K562 (cell line): ENCODE measurements at regions not wholly inside any gene's neighbourhood (a gene's known extent, or its start where the extent isn't known, plus 50 kb on each side); places are given as distances from the start of the nearest gene placed in this dataset.

Experiments used
- ATAC-seq: fragments of 200-7000 bp; cut with Tn5 transposase; 3 replicates; pipeline ENCODE4 v1.9.1; 2020; ENCODE audit warnings: moderate library complexity
- BruUV-seq: library from RNA; stranded (reverse); fragments of 400-500 nt; replicated peaks from 2 replicates; lab custom pipeline; 2021; lab: Mats Ljungman, UMichigan
- CTCF ChIA-PET: fragments of 300-600 bp; formaldehyde crosslinking; extraction: SDS; loops from one replicate; lab custom pipeline; 2021; ENCODE audit warnings: low intra/inter-chr PET ratio; lab: Yijun Ruan, JAX
- POLR2A ChIA-PET: fragments of 300-600, 350-650 bp; sonication (Branson Sonifier 250); formaldehyde crosslinking; extraction: SDS; loops from one replicate; lab custom pipeline; 2021; ENCODE audit warnings: antibody characterized with exemption, inconsistent platforms; lab: Yijun Ruan, JAX
- DNase-seq, 4 experiments: peaks; one replicate each; pipeline versions ENCODE4 v3.0.0 to v3.0.0-alpha.2; 2011 to 2018; ENCODE audit warnings: low spot score in 3 of 4, mixed read lengths in 3 of 4; ENCODE audit errors: extremely low read depth in 1 of 4
- FAIRE-seq: peaks from 2 replicates; lab custom pipeline; 2011; peaks lifted over from hg19 to GRCh38; lab: Jason Lieb, UNC
- H2AFZ ChIP-seq: 2 replicates; pipeline ENCODE4 v1.6.0; 2011; ENCODE audit warnings: low read depth, low read length, control low read depth, inconsistent platforms
- H3K27ac ChIP-seq: fragments of 200-600 bp; 3 replicates; pipeline ENCODE4 v1.8.0; 2011; ENCODE audit warnings: low read depth, mild to moderate bottlenecking, control low read depth, inconsistent platforms, low read length, moderate library complexity, mixed read lengths; ENCODE audit errors: extremely low read depth
- H3K27me3 ChIP-seq, 2 experiments: fragments of 300-600 bp in 1 of 2; 2 replicates in 1 of 2; 3 replicates in 1 of 2; pipeline versions ENCODE4 v1.6.0 to v1.8.0; 2011; ENCODE audit warnings: inconsistent platforms in 2 of 2, low read length in 2 of 2, mild to moderate bottlenecking in 1 of 2, mixed read lengths in 1 of 2, moderate library complexity in 1 of 2; ENCODE audit not compliant: control insufficient read depth in 2 of 2, insufficient read depth in 2 of 2
- H3K36me3 ChIP-seq: fragments of 300-600 bp; 3 replicates; pipeline ENCODE4 v1.8.0; 2011; ENCODE audit warnings: mild to moderate bottlenecking, low read length, inconsistent platforms; ENCODE audit not compliant: control insufficient read depth, insufficient read depth
- H3K4me1 ChIP-seq, 2 experiments: fragments of 200-600 bp in 1 of 2; replicated peaks in 1 of 2; 2 replicates in 1 of 2; 3 replicates in 1 of 2; pipeline versions ENCODE4 v1.5.1 to v1.8.0; 2011; ENCODE audit warnings: inconsistent platforms in 2 of 2, low read length in 2 of 2, mild to moderate bottlenecking in 1 of 2, mixed read lengths in 1 of 2, moderate library complexity in 1 of 2; ENCODE audit not compliant: control insufficient read depth in 2 of 2, insufficient read depth in 2 of 2
- H3K4me2 ChIP-seq: 2 replicates; pipeline ENCODE4 v1.6.1; 2011; ENCODE audit warnings: low read length, control low read depth, inconsistent platforms, mixed read lengths; ENCODE audit not compliant: insufficient read depth
- H3K4me3 ChIP-seq: fragments of 200-600 bp; sonication (generic), shearing (Covaris generic); 2 replicates; pipeline ENCODE4 v1.5.1; 2016; ENCODE audit warnings: control low read depth, inconsistent platforms
- H3K79me2 ChIP-seq: fragments of 200-600 bp; 3 replicates; pipeline ENCODE4 v1.8.0; 2011; ENCODE audit warnings: low read length, inconsistent platforms; ENCODE audit not compliant: control insufficient read depth, insufficient read depth
- H3K9ac ChIP-seq, 2 experiments: 2 replicates each; pipeline versions ENCODE4 v1.6.0 to v1.6.1; 2011; ENCODE audit warnings: low read depth in 2 of 2, low read length in 2 of 2, control low read depth in 1 of 2, inconsistent platforms in 1 of 2, mild to moderate bottlenecking in 1 of 2, mixed read lengths in 1 of 2; ENCODE audit not compliant: insufficient read depth in 1 of 2
- H3K9me1 ChIP-seq: one replicate; pipeline ENCODE4 v1.6.0; 2011; ENCODE audit warnings: inconsistent platforms, mild to moderate bottlenecking, low read length, moderate library complexity; ENCODE audit not compliant: control insufficient read depth, insufficient read depth
- H3K9me3 ChIP-seq: replicated peaks from 2 replicates; pipeline ENCODE4 v1.5.1; 2011; ENCODE audit warnings: low read depth, low read length, inconsistent platforms; ENCODE audit not compliant: control insufficient read depth, insufficient read depth
- H4K20me1 ChIP-seq: replicated peaks from 2 replicates; pipeline ENCODE4 v1.6.1; 2011; ENCODE audit warnings: low read length, inconsistent platforms, mixed read lengths; ENCODE audit not compliant: control insufficient read depth, insufficient read depth
- BCL6 ChIP-seq: fragments of 250-450 bp; sonication (Bioruptor Pico); IDR thresholded peaks from 2 replicates; pipeline ENCODE4 v1.4.0; 2020
- CLOCK ChIP-seq: fragments of 250-450 bp; sonication (Bioruptor Pico); IDR thresholded peaks from 2 replicates; pipeline ENCODE4 v1.4.0; 2020; ENCODE audit warnings: mild to moderate bottlenecking, moderate library complexity, borderline replicate concordance
- FIP1L1 ChIP-seq: fragments of 200-400 bp; formaldehyde crosslinking; IDR thresholded peaks from 2 replicates; pipeline ENCODE4 v1.6.1; 2018; ENCODE audit warnings: mild to moderate bottlenecking, low read depth, low read length; ENCODE audit not compliant: poor library complexity, severe bottlenecking
- HINFP ChIP-seq: fragments of 450-650 bp; conservative IDR thresholded peaks from 2 replicates; pipeline ENCODE4 v1.6.1; 2016; ENCODE audit warnings: missing genetic modification characterization, low read depth, mild to moderate bottlenecking, control low read depth, missing compliant biosample characterization
- MXD1 ChIP-seq: fragments of 250-450 bp; sonication (Bioruptor Pico); IDR thresholded peaks from 2 replicates; pipeline ENCODE4 v1.8.0; 2021; ENCODE audit warnings: borderline replicate concordance, mild to moderate bottlenecking, moderate library complexity; ENCODE audit not compliant: poor library complexity, severe bottlenecking
- NFRKB ChIP-seq: fragments of 450-650 bp; IDR thresholded peaks from 2 replicates; pipeline ENCODE4 v1.6.1; 2016; ENCODE audit warnings: low read depth
- SNAPC5 ChIP-seq: fragments of 250-450 bp; sonication (Bioruptor Pico); IDR thresholded peaks from 2 replicates; pipeline ENCODE4 v1.8.0; 2021; ENCODE audit warnings: moderate library complexity, mild to moderate bottlenecking, inconsistent platforms
- SRSF1 ChIP-seq: fragments of 200-400 bp; formaldehyde crosslinking; IDR thresholded peaks from 2 replicates; pipeline ENCODE4 v1.6.1; 2017; ENCODE audit warnings: mild to moderate bottlenecking, low read depth, low read length, moderate library complexity
- ZBTB17 ChIP-seq: fragments of 450-650 bp; formaldehyde crosslinking; IDR thresholded peaks from 2 replicates; pipeline ENCODE4 v1.4.0; 2020; ENCODE audit warnings: mild to moderate bottlenecking
- ZNF212 ChIP-seq: fragments of 450-650 bp; formaldehyde crosslinking; IDR thresholded peaks from 2 replicates; pipeline ENCODE4 v1.4.0; 2020; ENCODE audit warnings: mild to moderate bottlenecking
- ZNF224 ChIP-seq: sonication (generic); formaldehyde crosslinking; IDR thresholded peaks from 2 replicates; pipeline ENCODE4 v1.8.0; 2022; ENCODE audit warnings: mild to moderate bottlenecking, missing genetic modification reagents
- ZNF280A ChIP-seq: fragments of 450-650 bp; IDR thresholded peaks from 2 replicates; pipeline ENCODE4 v1.6.1; 2018; ENCODE audit warnings: mild to moderate bottlenecking, low read depth; ENCODE audit not compliant: partially characterized antibody
- ZNF561 ChIP-seq: fragments of 450-650 bp; formaldehyde crosslinking; conservative IDR thresholded peaks from 2 replicates; pipeline ENCODE4 v1.4.0; 2020; ENCODE audit warnings: mild to moderate bottlenecking, moderate library complexity
- ZNF57 ChIP-seq: fragments of 450-650 bp; formaldehyde crosslinking; IDR thresholded peaks from 2 replicates; pipeline ENCODE4 v1.4.0; 2020; ENCODE audit warnings: mild to moderate bottlenecking, moderate library complexity
- ZNF79 ChIP-seq: fragments of 250-450 bp; sonication (Bioruptor Pico); IDR thresholded peaks from 2 replicates; pipeline ENCODE4 v1.4.0; 2020; ENCODE audit warnings: low read depth, mild to moderate bottlenecking, moderate library complexity
- WGBS: fragments of 100-300 bp; shearing (Covaris generic); methylation state at CpG from one replicate; pipeline ENCODE4 v1.1.6; 2016; ENCODE audit warnings: low coverage, mixed read lengths; ENCODE audit not compliant: insufficient coverage; ENCODE audit errors: missing lambda C conversion rate; 5-methylcytosine and 5-hydroxymethylcytosine counted together
- in situ Hi-C: fragments of 300-500 bp; cut with MboI; formaldehyde crosslinking; loops from 4 replicates; pipeline ENCODE4 v1.15.0; 2018; ENCODE audit warnings: inconsistent platforms, mixed read lengths
- intact Hi-C: fragments of 100-400 bp; cut with micrococcal nuclease; formaldehyde crosslinking; loops from 2 replicates; pipeline ENCODE4 v1.14.2; 2022

GRCh38 chr15:69787791-69788190 is 309.9 kb downstream of the TLE3 start:
- no peak overlapping the region for H3K4me2 ChIP-seq
- in situ Hi-C loops = no loop called here
- 0% methylated on average over 3 of the region's 4 CpGs for WGBS
- no peak overlapping the region for H3K9ac ChIP-seq
- H3K9me1 ChIP-seq = no peaks in the 10 kb centered on the region
- H3K27me3 ChIP-seq = peaks cover 0 to 12% of the 10 kb centered on the region in 2 experiments; a peak in 1 of 5 replicates
- H3K4me3 ChIP-seq = no peak overlapping the region
- no peak for TF ChIP-seq ZNF561 (CRISPR knock-in tag)
- TF ChIP-seq FIP1L1 = no peak
- no peak for TF ChIP-seq CLOCK (CRISPR knock-in tag)
- TF ChIP-seq ZNF79 (CRISPR knock-in tag) = no peak
- no peak for TF ChIP-seq ZNF57 (CRISPR knock-in tag)
- no peak for TF ChIP-seq ZNF212 (CRISPR knock-in tag)
- TF ChIP-seq MXD1 (CRISPR knock-in tag) = no peak
- no peak for TF ChIP-seq ZBTB17 (CRISPR knock-in tag)
- TF ChIP-seq BCL6 (CRISPR knock-in tag) = no peak
- TF ChIP-seq ZNF224 (CRISPR knock-in tag) = no peak
- TF ChIP-seq SNAPC5 (CRISPR knock-in tag) = no peak
- no peak for TF ChIP-seq SRSF1
- no peak for TF ChIP-seq ZNF280A
- TF ChIP-seq HINFP (tag) = no peak
- TF ChIP-seq NFRKB = no peak
- no peak overlapping the region for H3K27ac ChIP-seq
- no peaks in the 10 kb centered on the region for H3K9me3 ChIP-seq
- no peak overlapping the region for H2AFZ ChIP-seq
- no peaks in the 10 kb centered on the region for H3K79me2 ChIP-seq
- no peaks in the 10 kb centered on the region; the same call in 1 of the 2 replicates for H4K20me1 ChIP-seq
- BruUV-seq = no TSS peak
- ATAC-seq (no peak), FAIRE-seq (no peak), DNase-seq (no peak)
- CTCF ChIA-PET = no interaction called here
- POLR2A ChIA-PET = interaction anchor here (0.7 kb wide), 1 partner anchor 8 kb away, joined by 3 read pairs; no protein-coding TSS in a partner anchor
- no peaks in the 10 kb centered on the region for H3K36me3 ChIP-seq
- intact Hi-C loops = no loop called here
- H3K4me1 ChIP-seq = no peaks in the 10 kb centered on the region
